Ammon's horn (tissue), 1 donor: ENCODE measurements at regions not wholly inside any gene's neighbourhood (a gene's known extent, or its start where the extent isn't known, plus 50 kb on each side); places are given as distances from the start of the nearest gene placed in this dataset.

ENCODE experiments used
- DNase-seq: peaks from one replicate; pipeline ENCODE4 v3.0.0-alpha.2; 2016; ENCODE audit warnings: low spot score

- DNase-seq, result no peak
Measured at GRCh38 chr21:28642891-28643290, 349.8 kb downstream of the LTN1 start.

DNA sequence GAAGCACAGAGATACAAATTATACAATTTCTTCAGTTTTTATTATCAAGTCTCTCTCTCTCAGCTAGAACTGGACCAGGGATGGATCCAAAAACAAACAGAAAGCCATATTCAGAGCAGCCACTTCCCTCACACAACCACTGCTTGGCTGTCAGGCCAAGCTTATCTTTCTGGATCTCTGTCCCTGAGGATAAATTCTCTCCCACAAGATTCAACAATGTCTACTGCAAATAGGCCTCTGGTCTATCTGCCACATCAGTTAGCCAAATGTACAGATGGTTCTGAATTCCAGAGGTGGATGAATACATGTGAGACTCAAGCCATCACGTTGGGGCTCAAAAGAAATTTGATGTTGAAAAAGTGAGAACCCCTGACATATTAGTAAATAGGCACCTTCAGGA, 350.9 kb downstream of the LTN1 start:
- DNase-seq, result no peak

DNA sequence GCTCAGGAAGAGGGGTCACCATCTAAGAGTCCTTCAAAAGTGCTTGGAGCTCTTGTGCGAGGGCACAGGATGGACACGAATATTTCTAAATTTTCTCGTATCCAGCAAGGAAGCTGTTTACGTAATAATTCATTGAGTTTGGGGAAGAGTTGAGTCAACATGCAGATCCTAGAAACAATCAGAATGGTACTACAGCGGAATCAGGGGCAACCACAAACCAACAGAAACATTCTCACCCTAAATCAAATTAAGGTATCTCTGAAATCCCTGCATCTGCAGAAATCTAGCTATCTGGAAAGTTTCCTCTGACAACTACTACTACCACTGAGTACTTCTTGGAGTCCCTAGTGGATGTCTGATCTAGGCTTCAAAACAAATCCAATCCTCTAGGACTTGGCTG, 352.4 kb downstream of the LTN1 start:
- DNase-seq, result no peak

GRCh38 chr21:28639737-28640136, 352.9 kb downstream of the LTN1 start:
- DNase-seq, result peak; percentile 43

GRCh38 chr21:28636752-28637691, 355.7 kb downstream of the LTN1 start:
- DNase-seq, result no peak

GRCh38 chr21:28635541-28635940, 357.1 kb downstream of the LTN1 start:
- DNase-seq, result no peak

DNA sequence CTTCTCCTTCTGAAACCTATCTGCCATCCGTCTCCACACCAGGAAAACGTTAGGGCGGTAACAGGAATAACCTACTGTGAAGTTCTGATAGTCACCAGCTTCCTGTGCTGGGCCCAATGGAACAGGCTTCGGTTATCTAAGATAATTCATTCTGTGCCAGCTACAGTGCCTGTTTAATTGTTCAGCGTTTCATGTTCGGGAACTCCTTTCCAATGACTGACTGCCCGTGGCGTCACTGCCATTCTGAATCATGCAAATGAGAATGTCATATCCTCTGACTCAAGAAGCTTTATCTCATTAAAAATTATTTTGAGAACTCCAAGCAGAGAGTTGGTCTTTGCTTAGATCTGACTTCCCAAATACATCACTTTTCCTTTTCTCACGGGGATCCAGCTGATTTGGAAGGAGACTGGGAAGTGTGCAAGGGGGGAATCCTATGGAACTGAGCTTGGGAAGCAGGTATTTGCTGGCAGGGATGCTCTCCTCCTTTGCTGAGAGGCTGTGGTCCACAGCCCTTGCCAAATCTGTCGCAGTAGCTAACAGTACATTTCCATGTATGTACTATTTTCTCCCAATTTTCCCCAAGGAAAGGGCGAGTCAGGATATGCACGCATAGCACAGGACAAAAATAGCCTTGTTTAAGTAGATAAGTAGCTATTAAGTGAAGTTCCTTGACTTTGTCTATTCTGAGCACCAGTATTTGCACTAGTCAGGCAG, 358.7 kb downstream of the LTN1 start:
- no peak for DNase-seq

DNA sequence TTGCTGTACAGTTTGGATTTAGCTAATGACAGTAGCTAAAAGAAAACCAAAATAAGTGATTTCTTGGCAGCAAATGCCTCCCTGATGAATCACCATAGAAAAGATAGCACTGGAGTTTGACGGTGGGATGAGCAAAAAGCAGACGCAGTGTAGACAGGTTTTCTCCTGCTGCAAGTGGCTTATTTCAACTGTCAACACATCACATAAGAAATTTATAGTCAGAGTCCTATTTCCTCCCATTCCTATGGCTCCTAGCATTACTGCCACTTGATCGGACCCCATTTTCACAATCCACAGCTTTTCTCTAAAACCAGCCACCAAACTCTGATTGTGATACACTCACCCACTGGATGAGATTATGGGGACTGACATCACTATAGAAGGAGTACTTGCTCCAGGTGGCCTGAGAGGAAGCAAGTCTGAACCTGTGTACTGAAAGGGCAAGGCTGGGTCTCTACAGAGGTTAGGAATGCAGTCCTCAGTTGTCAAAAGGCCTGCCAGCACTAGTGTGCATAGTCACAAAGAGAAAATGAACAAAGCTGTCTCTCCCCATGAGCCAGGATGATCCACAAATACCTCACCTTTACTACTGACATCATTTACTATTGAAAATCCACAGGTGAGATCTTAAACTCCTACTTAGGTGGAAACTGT, 359.8 kb downstream of the LTN1 start:
- no peak for DNase-seq

DNA sequence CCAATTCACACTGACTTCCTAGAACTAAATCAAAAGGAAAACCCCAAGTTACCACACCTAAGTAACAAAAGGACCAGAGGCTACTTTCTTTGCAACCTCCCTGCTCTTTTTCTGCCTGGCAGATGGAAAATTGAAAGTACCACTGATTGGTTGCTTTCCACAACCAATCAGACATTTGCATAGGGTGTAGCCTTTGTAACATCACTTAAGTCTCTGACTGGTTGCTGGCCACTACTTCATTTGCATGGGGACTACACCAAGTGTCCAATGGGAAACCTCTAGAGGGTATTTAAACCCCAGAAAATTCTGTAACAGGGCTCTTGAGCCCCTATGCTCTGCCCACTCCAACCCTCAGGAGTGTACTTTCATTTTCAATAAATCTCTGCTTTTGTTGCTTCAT, 365.0 kb downstream of the LTN1 start:
- DNase-seq, result no peak

DNA sequence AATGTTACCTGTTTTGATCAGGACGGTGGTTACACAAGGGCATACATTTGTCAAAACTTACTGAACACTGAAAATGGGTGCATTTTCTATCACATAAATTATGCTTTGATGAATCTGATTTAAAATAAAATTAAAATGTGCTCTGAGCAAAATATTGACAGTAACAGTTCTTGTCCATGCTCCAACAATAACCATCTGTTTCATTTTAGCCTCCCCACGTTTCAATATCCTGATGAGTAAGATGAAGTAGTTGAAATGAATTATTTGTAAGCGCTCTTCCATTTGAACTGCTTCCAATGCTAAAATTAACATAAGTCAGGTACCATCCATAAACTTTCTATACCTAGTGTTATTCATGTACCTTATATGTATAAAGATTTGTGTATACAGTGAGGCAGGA, 365.4 kb downstream of the LTN1 start:
- DNase-seq, result no peak

DNA sequence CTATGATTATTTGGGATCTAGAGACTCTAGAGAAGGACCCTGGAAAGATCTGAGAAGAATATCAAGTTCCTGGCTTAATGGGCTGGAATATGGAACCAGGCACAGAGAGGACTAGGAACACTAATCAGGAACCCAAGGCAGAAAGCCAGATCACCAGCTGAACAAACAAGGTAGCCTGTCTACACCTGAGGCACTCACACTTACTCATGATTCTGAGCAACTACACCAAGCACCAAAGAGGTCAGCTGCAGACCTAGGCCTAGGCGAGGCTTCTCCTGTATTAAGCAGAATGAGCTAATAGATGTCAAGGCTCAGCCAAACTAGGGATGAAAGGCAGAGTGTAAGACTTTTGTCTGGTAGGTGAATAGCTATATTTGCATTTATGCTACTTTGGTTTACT, 368.1 kb downstream of the LTN1 start:
- DNase-seq, result no peak

DNA sequence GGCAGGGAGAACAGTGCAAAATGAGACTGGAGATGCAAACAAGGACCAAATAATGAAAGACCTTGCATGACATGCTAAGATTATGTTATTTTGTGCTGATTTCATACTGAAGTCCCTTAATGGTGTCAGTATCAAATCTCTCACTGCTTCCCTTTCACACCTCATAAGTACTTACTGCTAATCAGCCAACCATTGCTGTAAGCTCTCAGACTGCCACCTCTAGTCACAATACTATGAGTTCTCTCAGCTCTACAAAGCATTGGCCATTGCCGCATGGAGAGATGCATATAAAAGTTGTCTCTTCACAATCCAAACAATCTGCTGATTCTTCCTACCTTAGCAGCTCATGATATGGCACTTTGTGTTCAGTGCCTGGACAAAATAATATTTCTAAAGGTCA, 375.4 kb downstream of the LTN1 start:
- no peak for DNase-seq

DNA sequence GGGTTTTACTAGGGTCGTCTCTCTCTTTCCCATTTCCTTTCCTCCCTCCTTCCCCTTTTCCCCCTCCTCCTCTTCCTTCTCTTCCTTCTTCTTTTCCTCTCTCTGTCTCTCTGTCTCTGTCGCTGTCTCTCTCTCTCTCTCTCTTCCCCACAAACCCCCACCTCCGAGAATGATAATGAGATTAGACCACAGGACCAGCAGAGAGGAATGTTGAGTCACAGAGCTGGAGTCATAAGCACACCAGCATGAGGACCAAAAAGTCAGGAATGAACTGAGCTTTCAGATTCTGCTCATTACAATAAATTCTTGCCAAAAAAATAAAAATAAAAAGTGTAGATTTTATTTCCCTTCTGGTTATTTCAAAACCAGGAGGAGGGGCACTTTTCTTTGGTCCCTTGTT, 377.4 kb downstream of the LTN1 start:
- DNase-seq, result no peak

- no peak for DNase-seq
Measured at GRCh38 chr21:28614791-28615190, 377.9 kb downstream of the LTN1 start.

- DNase-seq, result no peak
Measured at GRCh38 chr21:28608646-28609045, 384.0 kb downstream of the LTN1 start.

DNA sequence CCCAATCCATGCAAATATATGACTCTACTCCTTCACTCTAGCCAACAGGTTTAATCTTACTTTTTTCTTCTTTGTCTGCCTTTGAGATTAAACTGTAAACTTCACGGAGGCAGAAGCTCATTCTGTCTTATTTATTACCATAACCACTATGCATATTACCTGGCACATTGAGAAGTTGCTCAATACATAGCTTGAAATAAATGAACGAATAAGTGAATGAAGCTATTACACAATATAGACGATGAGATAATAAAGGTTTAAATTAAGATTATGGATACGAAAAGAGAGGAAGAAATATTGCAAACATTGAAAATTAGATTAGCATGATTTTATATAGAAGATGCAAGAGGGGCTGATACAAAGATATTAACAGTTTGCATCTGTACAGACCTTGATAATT, 385.1 kb downstream of the LTN1 start:
- DNase-seq, result no peak

DNA sequence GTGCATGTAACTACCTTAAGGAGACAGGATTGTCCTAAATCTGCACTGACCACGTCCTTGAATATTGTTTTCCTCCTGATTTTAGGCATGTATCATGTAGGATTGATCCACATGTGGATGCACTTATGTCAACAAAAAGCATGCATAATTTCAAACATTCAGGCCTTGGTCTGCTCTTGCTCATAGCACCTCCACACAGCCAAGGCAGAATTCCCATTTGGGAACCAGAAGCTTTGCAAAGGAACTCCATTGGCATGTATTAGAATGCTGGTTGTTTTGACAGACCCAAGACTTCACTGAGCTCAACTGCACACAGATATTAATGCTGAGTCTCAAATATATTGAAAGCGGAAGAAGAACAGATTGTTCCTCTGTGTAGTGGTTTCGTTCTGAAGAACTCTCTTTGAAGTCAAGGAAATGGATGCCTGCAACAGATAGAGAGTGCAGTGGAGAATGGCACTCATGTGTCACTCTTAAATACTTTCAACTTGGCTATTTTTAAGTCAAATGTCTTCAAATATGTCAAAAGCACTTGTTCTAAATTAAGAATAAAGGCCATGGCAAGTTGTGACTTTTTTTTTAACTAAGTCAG, 387.6 kb downstream of the LTN1 start:
- peak; percentile 19 for DNase-seq

- no peak for DNase-seq
Measured at GRCh38 chr21:28602546-28602945, 390.1 kb downstream of the LTN1 start.

DNA sequence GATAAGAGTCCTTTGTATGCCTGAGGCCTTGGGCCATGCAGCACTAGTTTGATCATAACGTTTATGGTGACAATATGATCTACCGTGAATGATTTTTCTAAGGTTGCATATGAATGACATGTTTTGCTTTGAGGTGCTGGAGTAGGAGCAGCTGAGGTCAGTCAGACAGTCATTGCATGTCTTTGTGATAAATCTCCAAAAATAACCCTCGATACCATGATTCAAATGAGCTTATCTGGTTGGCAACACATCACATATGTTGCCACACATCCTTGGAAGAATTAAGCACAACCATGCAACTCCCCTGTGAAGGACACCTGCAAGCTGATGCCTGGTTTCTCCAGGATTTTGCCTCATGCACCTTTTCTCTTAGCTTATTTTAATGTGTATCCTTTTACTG, 394.5 kb downstream of the LTN1 start:
- DNase-seq, result no peak

- no peak for DNase-seq
Measured at GRCh38 chr21:28592205-28592865, 400.3 kb downstream of the LTN1 start.

- DNase-seq, result no peak
Measured at GRCh38 chr21:28590676-28591075, 402.0 kb downstream of the LTN1 start.

DNA sequence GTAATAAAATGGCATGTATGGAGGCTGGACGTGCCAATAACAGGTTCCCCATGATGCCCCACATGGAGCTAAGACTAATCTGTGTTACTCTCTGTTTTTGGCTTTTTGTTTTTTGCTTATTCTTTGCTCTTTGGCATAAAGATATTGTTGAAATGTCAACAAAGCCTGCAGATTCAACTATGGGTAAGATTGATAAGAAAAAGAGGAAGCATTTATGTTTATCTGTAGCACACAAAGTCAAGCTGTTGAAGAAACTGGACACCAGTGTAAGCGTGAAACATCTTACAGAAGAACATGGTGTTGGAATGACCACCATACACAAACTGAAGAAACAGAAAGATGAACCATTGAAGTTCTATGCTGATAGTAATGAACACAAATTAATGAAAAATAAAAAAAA, 402.7 kb downstream of the LTN1 start:
- DNase-seq, result no peak
